ENCODE measurements at regions not wholly inside any gene's neighbourhood (a gene's known extent, or its start where the extent isn't known, plus 50 kb on each side); places are given as distances from the start of the nearest gene placed in this dataset.

DNA sequence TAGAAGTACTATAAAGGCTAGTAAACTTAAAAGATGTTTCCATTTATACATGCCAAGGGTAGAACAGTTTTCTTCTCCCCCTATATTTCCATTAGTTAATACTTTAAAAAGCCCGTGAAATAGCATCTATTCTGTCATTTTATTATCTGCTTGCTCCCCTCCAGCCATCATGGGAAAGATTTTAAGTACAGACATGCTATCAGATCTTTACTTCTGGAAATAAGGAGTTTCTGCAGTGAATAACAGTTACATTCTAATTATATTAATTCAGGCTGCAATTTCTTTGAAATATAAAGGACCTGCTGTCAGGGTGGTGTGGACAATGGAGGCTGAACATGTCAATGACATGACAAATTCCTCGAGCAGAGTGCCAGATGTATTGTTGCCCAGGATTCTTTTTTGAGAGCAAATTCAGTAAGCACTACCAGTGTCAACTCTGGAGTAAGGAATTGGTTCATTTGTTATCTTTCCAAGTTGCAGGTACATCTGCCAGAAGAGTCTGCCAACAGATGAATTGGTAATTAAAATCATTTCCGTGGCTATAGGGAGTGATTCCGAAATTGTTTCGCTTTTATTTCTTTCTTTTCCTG lies 151.3 kb downstream of the BTG1 start:
- DNase-seq = no peak

GRCh38 chr12:91993287-91994017 lies 152.2 kb downstream of the BTG1 start:
- no peak for DNase-seq

DNA sequence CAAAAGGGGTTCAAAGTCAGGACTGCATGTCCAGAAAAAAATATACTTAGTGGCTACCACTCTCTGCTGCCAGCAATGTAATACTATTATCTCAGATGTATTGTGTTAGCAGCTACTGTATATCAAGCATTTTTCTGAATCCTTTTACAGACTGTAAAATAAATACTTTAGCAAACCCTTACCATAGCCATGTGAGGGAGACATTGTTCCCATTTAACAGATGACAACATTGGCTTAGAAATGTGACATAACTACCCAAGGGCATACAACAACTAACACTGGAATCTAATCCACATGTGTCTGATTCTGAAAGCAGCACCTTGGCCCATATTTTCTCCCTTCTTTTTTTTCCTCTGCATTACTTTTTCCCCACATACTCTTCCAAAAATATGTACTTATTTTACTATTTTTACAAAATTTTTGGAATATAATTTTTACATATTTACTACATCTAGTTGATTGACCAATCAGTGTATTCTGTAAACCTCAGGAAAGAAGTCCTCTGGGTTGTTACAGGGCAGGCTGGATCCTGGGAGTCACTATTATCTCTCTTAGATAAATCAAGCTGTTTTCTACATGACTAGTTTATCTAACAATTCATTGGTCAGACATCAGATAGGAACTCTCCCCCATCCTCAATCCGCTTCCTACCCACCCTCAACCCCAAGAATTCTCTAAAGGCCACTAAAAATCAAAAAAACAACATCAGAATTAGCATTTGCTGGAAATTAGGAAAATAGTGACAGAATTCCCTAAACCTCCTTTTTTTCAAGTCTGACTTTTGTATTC lies 154.1 kb downstream of the BTG1 start:
- DNase-seq = no peak

GRCh38 chr12:91990525-91990924 lies 155.1 kb downstream of the BTG1 start:
- DNase-seq = no peak

- no peak for DNase-seq
Measured at GRCh38 chr12:91989143-91989542, 156.5 kb downstream of the BTG1 start.

DNA sequence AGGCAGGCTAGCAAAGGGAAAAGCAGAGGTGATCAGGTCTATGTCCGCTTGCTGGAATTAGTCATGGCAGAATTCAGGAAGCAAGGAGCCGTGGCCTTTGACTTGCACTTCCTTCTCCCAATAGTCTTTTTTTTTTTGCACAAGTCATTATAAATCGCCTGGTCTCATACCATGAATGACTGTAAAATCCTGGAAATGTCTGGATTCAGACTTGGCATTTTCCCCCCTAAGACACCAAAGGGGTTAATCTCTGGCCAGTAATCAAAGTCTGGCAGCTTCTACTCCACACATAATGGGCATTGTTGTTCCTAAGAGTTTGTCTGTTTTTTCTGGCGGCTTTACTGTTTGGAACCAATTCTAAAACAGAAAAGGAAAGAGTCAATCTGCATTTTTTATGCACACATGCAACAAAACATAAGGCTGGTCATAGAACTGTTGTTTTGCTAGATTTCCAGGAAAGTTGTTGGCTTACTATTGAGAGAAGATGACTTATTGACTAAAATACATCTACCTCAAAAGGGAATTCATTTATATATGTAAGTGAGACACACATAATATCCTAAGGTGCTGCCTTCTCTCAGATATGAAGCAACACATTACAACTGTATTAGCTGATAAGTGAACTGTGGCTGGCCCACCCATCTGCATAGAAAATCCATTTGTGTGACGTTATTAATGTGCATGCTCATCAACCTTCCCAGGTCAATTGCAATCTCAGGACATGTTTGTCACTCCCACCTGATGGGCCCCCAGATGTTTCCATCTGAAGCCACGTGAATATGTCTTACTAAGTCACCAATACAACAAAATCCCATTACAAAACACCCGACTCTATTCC lies 157.3 kb downstream of the BTG1 start:
- DNase-seq = no peak

DNA sequence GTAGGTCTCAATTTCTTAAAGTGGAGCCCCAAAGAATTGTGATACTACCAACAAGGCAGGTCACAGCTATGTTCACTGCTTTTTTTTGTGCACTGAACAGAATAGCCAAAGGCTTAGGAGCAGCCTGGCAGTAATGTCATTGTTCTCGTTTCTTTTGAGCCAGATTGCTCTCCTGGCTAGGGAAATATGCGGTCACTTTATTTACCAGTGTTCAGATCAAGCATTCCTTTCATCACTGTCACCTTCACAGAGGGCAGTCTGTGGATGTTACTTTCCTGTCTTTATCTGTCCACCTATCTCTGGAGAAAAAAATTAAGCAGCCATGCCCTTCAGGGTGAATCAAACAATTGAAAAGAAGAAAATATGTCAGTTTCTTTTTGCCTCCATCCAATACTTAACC lies 159.6 kb downstream of the BTG1 start:
- no peak for DNase-seq

DNA sequence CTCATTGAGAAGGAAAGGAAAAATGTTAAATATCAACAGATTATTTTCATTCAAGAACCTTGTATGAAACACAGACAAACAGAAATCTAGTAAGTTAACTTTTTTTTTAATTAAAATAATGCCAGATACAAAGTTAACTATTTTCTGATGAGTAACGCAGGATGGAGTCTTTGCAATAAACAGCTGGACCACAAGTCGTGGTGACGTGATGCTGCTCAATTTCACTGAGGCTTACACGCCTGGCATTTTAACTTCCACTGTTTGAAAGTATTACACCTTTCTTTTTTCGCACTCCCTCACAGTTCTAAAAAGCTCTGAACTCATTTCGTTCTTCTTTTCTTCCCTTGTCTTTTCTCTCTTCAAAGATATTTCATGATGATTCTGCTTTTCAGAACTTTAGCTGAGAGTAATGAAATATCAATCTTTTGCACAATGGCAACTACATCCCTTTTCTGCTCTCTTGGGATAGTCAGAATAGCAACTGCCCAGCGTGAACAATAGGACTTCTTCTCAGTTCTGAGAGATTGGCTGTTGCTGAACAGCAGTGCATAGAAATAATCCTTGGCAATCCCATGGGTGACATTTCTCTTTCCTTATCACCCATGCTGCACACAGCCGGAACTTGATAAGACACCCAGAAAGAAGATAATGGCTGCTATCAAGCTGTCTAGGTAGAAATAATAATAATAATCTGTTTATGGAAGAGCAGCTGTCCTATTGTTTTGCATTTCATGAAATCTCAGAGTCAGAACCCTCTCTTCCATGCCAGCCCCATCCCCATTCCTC lies 160.5 kb downstream of the BTG1 start:
- DNase-seq = no peak

GRCh38 chr12:91984556-91984955 lies 161.1 kb downstream of the BTG1 start:
- no peak for DNase-seq

DNA sequence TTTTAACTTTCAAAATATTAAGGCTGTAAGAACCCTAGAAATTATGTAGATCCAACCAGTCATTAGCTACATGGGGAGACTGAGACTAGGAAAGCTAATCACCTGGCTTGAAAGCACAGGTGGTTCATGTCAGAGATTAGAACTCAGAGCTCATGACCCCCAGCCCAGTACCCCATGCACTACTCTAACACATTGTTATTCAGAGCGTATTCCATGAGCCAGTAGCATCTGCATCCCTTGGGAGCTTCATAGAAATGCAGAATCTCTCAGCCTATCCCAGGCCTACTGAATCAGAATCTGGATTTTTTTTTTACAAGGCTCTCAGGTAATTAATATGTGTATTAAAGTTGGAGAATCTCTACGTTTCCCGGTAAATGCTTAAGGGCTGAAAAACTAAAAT lies 161.7 kb downstream of the BTG1 start:
- no peak for DNase-seq

DNA sequence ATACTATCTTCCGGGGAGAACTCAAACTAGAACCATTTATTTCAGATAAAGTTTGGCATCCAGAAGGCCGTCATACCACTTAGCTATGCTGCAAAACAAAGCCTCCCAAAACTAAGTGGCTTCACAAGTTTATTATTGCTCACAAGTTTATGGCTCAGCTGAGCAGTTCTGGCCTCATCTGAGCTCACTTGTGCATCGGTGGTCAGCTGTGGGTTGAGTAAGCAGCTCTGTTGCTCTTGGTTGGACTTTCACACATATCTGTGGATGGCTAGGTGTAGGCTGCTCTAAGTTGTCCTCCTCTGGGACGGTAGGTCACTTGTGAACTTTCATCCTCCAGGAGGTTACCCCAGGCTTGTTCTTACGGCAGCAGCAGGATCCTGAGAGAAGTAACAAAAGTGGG lies 162.7 kb downstream of the BTG1 start:
- DNase-seq = no peak

DNA sequence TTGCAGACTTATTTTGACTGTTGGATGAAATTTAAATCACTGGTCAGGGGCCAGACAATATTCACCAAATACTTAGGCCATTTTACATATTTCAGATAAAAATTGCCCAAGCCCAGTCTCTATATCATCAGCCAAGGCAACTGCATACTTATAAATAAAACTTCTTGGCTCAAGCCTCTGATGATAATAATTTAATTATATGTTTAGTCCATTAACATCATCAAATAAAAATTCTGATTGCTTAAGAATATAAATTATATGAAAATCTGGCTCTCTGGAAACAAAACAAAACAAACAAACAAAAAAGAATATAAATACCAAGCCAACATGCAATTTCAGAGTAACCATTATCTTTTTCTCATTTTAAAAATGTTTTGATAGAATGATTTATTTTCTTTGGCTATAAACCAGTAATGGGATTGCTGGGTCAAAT lies 165.2 kb downstream of the BTG1 start:
- DNase-seq = no peak

GRCh38 chr12:91978143-91978542 lies 167.5 kb downstream of the BTG1 start:
- DNase-seq = peak in 1 of 2 donors; percentile 6

DNA sequence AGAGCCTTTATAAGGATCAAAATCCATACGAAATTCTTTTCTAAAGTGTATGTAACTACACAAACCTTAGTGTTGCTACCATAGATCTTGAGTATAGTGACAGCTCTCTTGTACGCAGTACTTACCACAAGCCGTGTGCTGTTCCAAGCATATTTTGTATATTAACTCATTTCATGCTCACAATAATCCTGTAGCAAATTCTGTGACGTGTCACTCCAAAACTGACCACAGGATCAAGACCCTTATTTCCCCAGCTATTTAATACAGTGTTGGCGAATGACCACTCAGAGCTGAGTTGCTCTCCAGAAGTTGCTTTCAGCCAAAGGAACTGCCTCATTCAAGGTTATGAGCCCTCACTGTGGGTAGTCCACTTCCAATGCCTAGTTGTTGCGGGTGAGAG lies 169.8 kb downstream of the BTG1 start:
- no peak for DNase-seq

GRCh38 chr12:91974541-91975085 lies 171.0 kb downstream of the BTG1 start:
- DNase-seq = no peak

- DNase-seq = no peak
Measured at GRCh38 chr12:91973813-91974212, 171.8 kb downstream of the BTG1 start.

GRCh38 chr12:91972896-91973295 lies 172.8 kb downstream of the BTG1 start:
- no peak for DNase-seq

DNA sequence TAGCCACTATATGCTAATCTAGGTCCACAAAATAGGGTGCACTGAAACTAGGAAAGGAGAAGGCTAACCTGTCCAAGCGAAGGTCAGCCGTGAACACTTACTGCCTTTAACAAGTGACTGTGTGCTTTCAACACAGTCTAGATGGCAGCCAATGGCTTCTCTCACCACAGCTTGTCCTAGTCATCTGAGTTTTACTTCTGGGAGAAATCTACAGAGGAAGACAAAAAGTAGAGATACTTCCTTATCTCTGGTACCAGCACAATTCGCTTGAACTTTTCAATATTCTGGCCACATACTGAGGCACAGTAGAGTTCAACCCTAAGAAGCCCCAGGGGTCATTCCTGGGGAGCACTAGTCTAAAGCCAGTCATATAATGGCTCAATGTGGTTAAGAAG lies 176.9 kb downstream of the BTG1 start:
- DNase-seq = no peak

- DNase-seq = no peak
Measured at GRCh38 chr12:91968076-91968776, 177.4 kb downstream of the BTG1 start.

- DNase-seq = no peak
Measured at GRCh38 chr12:91967590-91967989, 178.1 kb downstream of the BTG1 start.

DNA sequence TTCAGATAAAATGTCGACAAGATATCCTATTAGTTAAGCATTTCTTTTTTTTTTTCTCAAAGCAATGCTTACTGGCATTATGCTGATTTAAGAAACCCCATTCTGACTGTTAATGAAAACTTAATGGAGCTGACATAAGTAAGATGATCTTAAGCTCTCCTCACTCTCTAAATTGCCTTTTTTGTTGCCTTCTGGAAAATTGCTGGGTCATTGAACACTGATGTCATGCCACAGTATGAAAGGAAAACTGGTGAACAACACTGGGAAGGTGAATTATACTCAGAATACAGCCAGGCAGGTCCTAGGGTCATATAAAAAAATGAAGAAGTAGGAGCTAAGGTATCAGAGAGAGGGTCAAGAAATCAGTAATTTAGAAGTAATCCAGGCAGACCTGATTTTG lies 179.9 kb downstream of the BTG1 start:
- no peak for DNase-seq

Measured in stimulated activated CD4-positive, alpha-beta T cell treated with anti-CD3 and anti-CD28 coated beads, Interleukin-2, amount 100 ng/mL, for 48 hours (primary cell).